H1 (cell line): ENCODE measurements at regions not wholly inside any gene's neighbourhood (a gene's known extent, or its start where the extent isn't known, plus 50 kb on each side); places are given as distances from the start of the nearest gene placed in this dataset.

ENCODE experiments used
- CTCF ChIA-PET: fragments of 300-600 bp; sonication (Branson Sonifier 250); formaldehyde crosslinking; loops from one replicate; lab custom pipeline; 2021; ENCODE audit not compliant: partially characterized antibody; lab: Charles Lee
- POLR2A ChIA-PET: fragments of 300-600 bp; sonication (Branson Sonifier 250); formaldehyde crosslinking; loops from one replicate; lab custom pipeline; 2021; ENCODE audit warnings: inconsistent platforms; ENCODE audit not compliant: partially characterized antibody; lab: Charles Lee
- DNase-seq, 2 experiments: peaks; one replicate each; pipeline versions ENCODE4 v3.0.0 to v3.0.0-alpha.2; 2010 to 2022; ENCODE audit warnings: low spot score in 2 of 2, low read depth in 1 of 2, mixed read lengths in 1 of 2
- FAIRE-seq: peaks from 2 replicates; lab custom pipeline; 2011; peaks lifted over from hg19 to GRCh38; lab: Jason Lieb, UNC
- H2AFZ ChIP-seq: 2 replicates; pipeline ENCODE4 v1.8.1; 2012; ENCODE audit warnings: low read length, inconsistent platforms
- H2AK5ac ChIP-seq: 2 replicates; pipeline ENCODE4 v1.6.1; 2013; ENCODE audit warnings: low read depth, low read length
- H2BK120ac ChIP-seq: replicated peaks from 2 replicates; pipeline ENCODE3; 2013; ENCODE audit warnings: low read depth, low read length, inconsistent platforms
- H2BK12ac ChIP-seq: 2 replicates; pipeline ENCODE4 v1.6.1; 2013; ENCODE audit warnings: low read depth, low read length
- H2BK15ac ChIP-seq: 2 replicates; pipeline ENCODE4 v1.6.1; 2013; ENCODE audit warnings: low read length
- H2BK20ac ChIP-seq: 2 replicates; pipeline ENCODE4 v1.6.1; 2013; ENCODE audit warnings: low read length
- H2BK5ac ChIP-seq: 2 replicates; pipeline ENCODE4 v1.6.1; 2013; ENCODE audit warnings: low read depth, low read length
- H3K14ac ChIP-seq: 2 replicates; pipeline ENCODE4 v1.6.1; 2013; ENCODE audit warnings: inconsistent platforms; ENCODE audit not compliant: insufficient read length
- H3K18ac ChIP-seq: 2 replicates; pipeline ENCODE4 v1.6.1; 2013; ENCODE audit warnings: low read length; ENCODE audit errors: extremely low read depth
- H3K23ac ChIP-seq: 2 replicates; pipeline ENCODE4 v1.6.1; 2013; ENCODE audit warnings: inconsistent platforms; ENCODE audit not compliant: insufficient read length
- H3K23me2 ChIP-seq: 2 replicates; pipeline ENCODE4 v1.6.1; 2013; ENCODE audit warnings: low read depth, low read length
- H3K27ac ChIP-seq: 2 replicates; pipeline ENCODE4 v1.6.1; 2011; ENCODE audit warnings: low read depth, low read length, inconsistent platforms
- H3K27me3 ChIP-seq, 4 experiments: replicated peaks in 1 of 4; 1 replicate in 1 of 4; 2 replicates in 3 of 4; pipeline versions ENCODE4 v1.6.1 to v1.8.1; 2011 to 2013; ENCODE audit warnings: low read length in 3 of 4, mild to moderate bottlenecking in 3 of 4, inconsistent platforms in 2 of 4, mixed read lengths in 2 of 4, moderate library complexity in 1 of 4; ENCODE audit not compliant: control insufficient read depth in 3 of 4, insufficient read depth in 3 of 4; ENCODE audit errors: extremely low read depth in 1 of 4
- H3K36me3 ChIP-seq, 4 experiments: 2 replicates each; pipeline versions ENCODE4 v1.6.1 to v1.8.1; 2011 to 2013; ENCODE audit warnings: mild to moderate bottlenecking in 4 of 4, low read length in 3 of 4, moderate library complexity in 2 of 4, control low read depth in 1 of 4, inconsistent platforms in 1 of 4; ENCODE audit not compliant: insufficient read depth in 4 of 4, control insufficient read depth in 2 of 4
- H3K4ac ChIP-seq: replicated peaks from 2 replicates; pipeline ENCODE3; 2013; ENCODE audit warnings: low read length, low read depth, mixed read lengths, inconsistent platforms; ENCODE audit not compliant: insufficient read length
- H3K4me1 ChIP-seq, 4 experiments: replicated peaks in 1 of 4; 1 replicate in 1 of 4; 2 replicates in 3 of 4; pipeline versions ENCODE4 v1.6.1 to v1.8.1; 2011 to 2013; ENCODE audit warnings: low read length in 3 of 4, inconsistent platforms in 2 of 4, mixed read lengths in 1 of 4; ENCODE audit not compliant: insufficient read depth in 4 of 4, control insufficient read depth in 3 of 4
- H3K4me2 ChIP-seq, 2 experiments: 2 replicates each; pipeline versions ENCODE4 v1.6.1 to v1.8.1; 2011 to 2013; ENCODE audit warnings: low read depth in 2 of 2, low read length in 2 of 2, control low read depth in 1 of 2, inconsistent platforms in 1 of 2, mild to moderate bottlenecking in 1 of 2; ENCODE audit not compliant: insufficient read depth in 1 of 2
- H3K4me3 ChIP-seq, 4 experiments: fragments of 200-600, 300-600 bp in 1 of 4; sonication (generic), shearing (Covaris generic), sonication (Bioruptor Twin) in 1 of 4; 2 replicates each; pipeline versions ENCODE4 v1.5.1 to v1.8.1; 2011 to 2016; ENCODE audit warnings: low read length in 4 of 4, low read depth in 3 of 4, control low read depth in 2 of 4, inconsistent platforms in 2 of 4, mild to moderate bottlenecking in 2 of 4, mixed read lengths in 1 of 4, moderate library complexity in 1 of 4; ENCODE audit not compliant: insufficient read depth in 2 of 4; ENCODE audit errors: extremely low read depth in 1 of 4
- H3K56ac ChIP-seq: replicated peaks from 2 replicates; pipeline ENCODE3; 2013; ENCODE audit warnings: low read depth, mild to moderate bottlenecking, mixed read lengths, low read length, inconsistent platforms; ENCODE audit not compliant: insufficient read length
- H3K79me1 ChIP-seq: 2 replicates; pipeline ENCODE4 v1.6.1; 2013; ENCODE audit warnings: low read depth, low read length, control low read depth
- H3K79me2 ChIP-seq, 2 experiments: 2 replicates each; pipeline versions ENCODE4 v1.6.1 to v1.8.1; 2012 to 2013; ENCODE audit warnings: low read length in 2 of 2, mild to moderate bottlenecking in 2 of 2, inconsistent platforms in 1 of 2; ENCODE audit not compliant: insufficient read depth in 2 of 2, control insufficient read depth in 1 of 2
- H3K9ac ChIP-seq, 4 experiments: replicated peaks in 1 of 4; 1 replicate in 1 of 4; 2 replicates in 3 of 4; pipeline versions ENCODE4 v1.6.1 to v1.8.1; 2011 to 2013; ENCODE audit warnings: low read depth in 3 of 4, low read length in 3 of 4, control low read depth in 2 of 4, mild to moderate bottlenecking in 2 of 4, moderate library complexity in 2 of 4, inconsistent platforms in 1 of 4; ENCODE audit errors: extremely low read depth in 1 of 4
- H3K9me3 ChIP-seq, 2 experiments: 2 replicates each; pipeline versions ENCODE4 v1.6.1 to v1.8.1; 2012 to 2013; ENCODE audit warnings: mild to moderate bottlenecking in 2 of 2, moderate library complexity in 2 of 2, control low read depth in 1 of 2, inconsistent platforms in 1 of 2, low read depth in 1 of 2, low read length in 1 of 2, mixed read lengths in 1 of 2; ENCODE audit not compliant: insufficient read depth in 2 of 2
- H4K20me1 ChIP-seq, 2 experiments: replicated peaks in 1 of 2; 2 replicates each; pipeline versions ENCODE3 to v1.8.1; 2011 to 2013; ENCODE audit warnings: inconsistent platforms in 2 of 2, low read length in 2 of 2, mild to moderate bottlenecking in 1 of 2; ENCODE audit not compliant: insufficient read depth in 2 of 2, control insufficient read depth in 1 of 2
- H4K5ac ChIP-seq: 2 replicates; pipeline ENCODE4 v1.6.1; 2013; ENCODE audit warnings: low read length, low read depth, mixed read lengths, inconsistent platforms; ENCODE audit not compliant: insufficient read length
- H4K8ac ChIP-seq: 2 replicates; pipeline ENCODE4 v1.8.0; 2013; ENCODE audit warnings: mild to moderate bottlenecking, moderate library complexity, low read length, inconsistent platforms; ENCODE audit not compliant: insufficient read depth; ENCODE audit errors: extremely low read depth
- H4K91ac ChIP-seq: replicated peaks from 2 replicates; pipeline ENCODE3; 2013; ENCODE audit warnings: low read length, mixed read lengths, inconsistent platforms; ENCODE audit not compliant: insufficient read length
- ASH2L ChIP-seq: fragments of 200-600, 300-600 bp; sonication (generic); IDR thresholded peaks from one replicate; pipeline ENCODE4 v1.7.1; 2017; ENCODE audit warnings: low read length
- CBX8 ChIP-seq: fragments of 300-800, 300-1000 bp; sonication (generic); IDR thresholded peaks from 2 replicates; pipeline ENCODE4 v1.7.1; 2016; ENCODE audit warnings: low read depth, low read length, borderline replicate concordance
- KDM1A ChIP-seq: fragments of 200-600, 300-600 bp; sonication (generic); IDR thresholded peaks from 2 replicates; pipeline ENCODE4 v1.7.1; 2016; ENCODE audit warnings: mild to moderate bottlenecking, low read length, borderline replicate concordance
- WGBS, 2 experiments: shearing (Covaris generic) in 1 of 2; methylation state at CpG; one replicate each; pipeline versions ENCODE4 v1.1.6 to v1.1.7; 2013 to 2015; ENCODE audit warnings: low lambda C conversion rate in 2 of 2, mixed read lengths in 2 of 2, inconsistent platforms in 1 of 2, low coverage in 1 of 2, missing lambda C conversion rate in 1 of 2; ENCODE audit not compliant: insufficient replicate concordance in 2 of 2, insufficient coverage in 1 of 2, insufficient read length in 1 of 2; ENCODE audit errors: extremely low coverage in 1 of 2, missing lambda C conversion rate in 1 of 2; 5-methylcytosine and 5-hydroxymethylcytosine counted together
- TF ChIP-seq, protein P1 (sequence below), 3 experiments: IDR thresholded peaks; 1 replicate in 2 of 3; 2 replicates in 1 of 3; pipeline versions ENCODE4 v1.5.1 to v1.6.1; 2011; ENCODE audit warnings: low read length in 3 of 3, mild to moderate bottlenecking in 3 of 3, inconsistent platforms in 2 of 3, low read depth in 1 of 3, moderate library complexity in 1 of 3; ENCODE audit not compliant: insufficient read depth in 1 of 3; ENCODE audit errors: control extremely low read depth in 1 of 3

DNA sequence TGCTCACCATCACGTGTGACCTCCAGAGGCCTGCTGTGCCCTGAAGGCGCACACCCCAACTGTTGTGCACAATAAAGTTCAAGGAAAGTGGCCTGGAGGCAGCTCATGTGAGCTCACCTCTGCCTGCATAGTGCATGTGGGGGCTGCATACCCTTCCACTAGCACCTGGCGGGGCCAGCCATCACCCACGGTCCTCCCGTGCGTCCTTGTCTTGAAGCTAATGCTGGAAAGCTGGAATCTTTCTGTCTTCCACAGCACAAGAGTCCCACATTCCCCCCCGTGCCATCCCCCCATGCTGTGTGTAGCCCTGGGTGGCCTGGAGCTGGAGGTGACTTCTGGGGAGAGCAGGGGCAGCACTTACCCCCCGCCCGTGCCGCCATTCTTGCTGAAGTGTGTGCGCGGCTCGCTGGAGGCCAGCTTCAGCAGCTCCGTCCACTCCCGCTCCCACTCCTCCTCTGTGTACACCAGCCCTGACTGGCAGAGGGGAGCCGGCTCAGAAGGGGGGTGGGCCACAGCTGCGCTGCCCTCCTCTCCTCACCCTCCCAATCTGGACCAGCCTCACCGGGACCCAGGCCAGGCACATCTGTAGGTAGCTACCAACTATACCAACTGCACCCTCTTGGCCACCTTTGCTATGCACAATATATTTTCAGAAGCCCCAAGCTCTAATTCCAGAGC lies 199.5 kb downstream of the KLF13 start:
- POLR2A ChIA-PET: no interaction called here

More for the DNA sequence above, 199.5 kb downstream of the KLF13 start:
- Histone ChIP-seq H3K9me3 (no peaks in the 10 kb centered on the region), H3K23me2 (no peaks in the 10 kb centered on the region), H2BK12ac (no peak overlapping the region), H3K18ac (no peak overlapping the region), H3K27me3 (no peaks in the 10 kb centered on the region), H4K5ac (no peak overlapping the region), H3K79me2 (no peaks in the 10 kb centered on the region), H3K14ac (no peak overlapping the region), H2AK5ac (no peak overlapping the region), H3K4me2 (no peak overlapping the region), H3K79me1 (no peaks in the 10 kb centered on the region), H3K27ac (no peak overlapping the region), H3K23ac (no peak overlapping the region), H3K4me1 (peaks cover 0 to 7% (median 1%) of the 10 kb centered on the region in 4 experiments; a peak in 5 of 7 replicates), H2AFZ (no peak overlapping the region), H2BK15ac (no peak overlapping the region), H2BK5ac (no peak overlapping the region), H4K20me1 (no peaks in the 10 kb centered on the region), H3K4me3 (no peak overlapping the region), H4K8ac (no peak overlapping the region), H3K36me3 (no peaks in the 10 kb centered on the region), H3K4ac (no peak overlapping the region), H4K91ac (no peak overlapping the region), H3K56ac (no peak overlapping the region), H3K9ac (no peak overlapping the region), H2BK120ac (no peak overlapping the region), H2BK20ac (no peak overlapping the region)
- WGBS, 2 experiments: 89% methylated on average over 13 of the region's 18 CpGs; no CpG with 5 or more reads in 1 of the 2 experiments
- TF ChIP-seq, protein P1, sequence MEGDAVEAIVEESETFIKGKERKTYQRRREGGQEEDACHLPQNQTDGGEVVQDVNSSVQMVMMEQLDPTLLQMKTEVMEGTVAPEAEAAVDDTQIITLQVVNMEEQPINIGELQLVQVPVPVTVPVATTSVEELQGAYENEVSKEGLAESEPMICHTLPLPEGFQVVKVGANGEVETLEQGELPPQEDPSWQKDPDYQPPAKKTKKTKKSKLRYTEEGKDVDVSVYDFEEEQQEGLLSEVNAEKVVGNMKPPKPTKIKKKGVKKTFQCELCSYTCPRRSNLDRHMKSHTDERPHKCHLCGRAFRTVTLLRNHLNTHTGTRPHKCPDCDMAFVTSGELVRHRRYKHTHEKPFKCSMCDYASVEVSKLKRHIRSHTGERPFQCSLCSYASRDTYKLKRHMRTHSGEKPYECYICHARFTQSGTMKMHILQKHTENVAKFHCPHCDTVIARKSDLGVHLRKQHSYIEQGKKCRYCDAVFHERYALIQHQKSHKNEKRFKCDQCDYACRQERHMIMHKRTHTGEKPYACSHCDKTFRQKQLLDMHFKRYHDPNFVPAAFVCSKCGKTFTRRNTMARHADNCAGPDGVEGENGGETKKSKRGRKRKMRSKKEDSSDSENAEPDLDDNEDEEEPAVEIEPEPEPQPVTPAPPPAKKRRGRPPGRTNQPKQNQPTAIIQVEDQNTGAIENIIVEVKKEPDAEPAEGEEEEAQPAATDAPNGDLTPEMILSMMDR (IDR thresholded peaks at IDR 0.05; ENCODE audit: control extremely low read depth in 1 of 3, insufficient read depth in 1 of 3, low read depth in 1 of 3, low read length in 3 of 3): no peak
- no peak for TF ChIP-seq CBX8
- no peak for TF ChIP-seq ASH2L
- TF ChIP-seq KDM1A: no peak
- FAIRE-seq (no peak), DNase-seq (no peak)
- CTCF ChIA-PET: interaction anchor here (0.7 to 1.3 kb wide), 2 partner anchors 39 to 361 kb away, joined by 3 to 4 read pairs; no protein-coding TSS in a partner anchor
